Breast epithelium (tissue), 3 donors: ENCODE measurements at regions not wholly inside any gene's neighbourhood (a gene's known extent, or its start where the extent isn't known, plus 50 kb on each side); places are given as distances from the start of the nearest gene placed in this dataset.

Experiments used
- POLR2A ChIP-seq: fragments of 450-650 bp; IDR thresholded peaks from one replicate; pipeline ENCODE4 v1.6.1; 2016; ENCODE audit warnings: antibody characterized with exemption, mild to moderate bottlenecking, moderate library complexity
- TF ChIP-seq, protein P1 (sequence below), 3 donors: fragments of 450-650 bp; IDR thresholded peaks; one replicate each; pipeline ENCODE4 v1.5.1; 2016 to 2017; ENCODE audit warnings: antibody characterized with exemption in 3 of 3, mild to moderate bottlenecking in 3 of 3, moderate library complexity in 3 of 3

DNA sequence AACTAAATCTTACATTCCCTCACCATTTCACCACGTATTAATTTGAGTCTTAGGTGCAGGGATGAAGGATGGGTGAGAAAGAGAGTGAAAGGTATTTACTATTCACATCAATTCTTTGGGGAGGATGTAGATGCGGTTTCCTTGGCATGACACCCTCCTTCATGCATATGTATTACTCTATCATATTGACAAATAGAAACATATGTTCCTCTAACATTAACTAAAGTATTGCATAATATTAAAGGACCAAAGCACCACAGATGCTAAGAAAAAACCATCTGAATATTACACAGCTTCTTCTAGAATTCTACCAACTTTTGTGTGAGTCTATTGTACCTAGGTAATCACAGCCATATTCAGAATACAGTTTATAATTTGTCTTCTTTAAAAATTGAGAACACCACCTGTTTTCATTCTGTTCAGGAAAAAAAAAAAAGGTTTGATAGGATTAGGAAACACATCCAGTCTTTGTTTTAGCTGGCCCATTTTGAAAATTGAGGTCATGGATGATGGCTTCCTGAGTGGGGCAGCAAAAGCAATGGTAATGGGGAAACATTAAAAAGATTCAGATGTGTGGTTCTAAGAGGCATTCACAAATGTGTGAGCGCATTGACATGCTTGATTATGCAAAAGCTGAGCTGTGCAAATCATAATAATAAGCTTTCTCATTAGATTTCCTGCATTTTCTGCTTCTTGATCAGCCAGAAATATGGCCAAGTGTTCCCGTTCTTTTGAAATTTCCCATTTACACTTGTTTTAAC, 1011.5 kb upstream of the NUDT12 start:
- TF ChIP-seq POLR2A = no peak
- TF ChIP-seq, protein P1, sequence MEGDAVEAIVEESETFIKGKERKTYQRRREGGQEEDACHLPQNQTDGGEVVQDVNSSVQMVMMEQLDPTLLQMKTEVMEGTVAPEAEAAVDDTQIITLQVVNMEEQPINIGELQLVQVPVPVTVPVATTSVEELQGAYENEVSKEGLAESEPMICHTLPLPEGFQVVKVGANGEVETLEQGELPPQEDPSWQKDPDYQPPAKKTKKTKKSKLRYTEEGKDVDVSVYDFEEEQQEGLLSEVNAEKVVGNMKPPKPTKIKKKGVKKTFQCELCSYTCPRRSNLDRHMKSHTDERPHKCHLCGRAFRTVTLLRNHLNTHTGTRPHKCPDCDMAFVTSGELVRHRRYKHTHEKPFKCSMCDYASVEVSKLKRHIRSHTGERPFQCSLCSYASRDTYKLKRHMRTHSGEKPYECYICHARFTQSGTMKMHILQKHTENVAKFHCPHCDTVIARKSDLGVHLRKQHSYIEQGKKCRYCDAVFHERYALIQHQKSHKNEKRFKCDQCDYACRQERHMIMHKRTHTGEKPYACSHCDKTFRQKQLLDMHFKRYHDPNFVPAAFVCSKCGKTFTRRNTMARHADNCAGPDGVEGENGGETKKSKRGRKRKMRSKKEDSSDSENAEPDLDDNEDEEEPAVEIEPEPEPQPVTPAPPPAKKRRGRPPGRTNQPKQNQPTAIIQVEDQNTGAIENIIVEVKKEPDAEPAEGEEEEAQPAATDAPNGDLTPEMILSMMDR (IDR thresholded peaks at IDR 0.05) = no peak
